VCaP (cell line): ENCODE measurements at regions not wholly inside any gene's neighbourhood (a gene's known extent, or its start where the extent isn't known, plus 50 kb on each side); places are given as distances from the start of the nearest gene placed in this dataset.

Experiments used
- H3K27ac ChIP-seq: fragments of 450-650 bp; 2 replicates; pipeline ENCODE4 v1.5.1; 2017
- TF ChIP-seq, protein P1 (sequence below): fragments of 450-650 bp; conservative IDR thresholded peaks from 2 replicates; pipeline ENCODE4 v1.5.1; 2017; ENCODE audit warnings: mild to moderate bottlenecking, moderate library complexity

DNA sequence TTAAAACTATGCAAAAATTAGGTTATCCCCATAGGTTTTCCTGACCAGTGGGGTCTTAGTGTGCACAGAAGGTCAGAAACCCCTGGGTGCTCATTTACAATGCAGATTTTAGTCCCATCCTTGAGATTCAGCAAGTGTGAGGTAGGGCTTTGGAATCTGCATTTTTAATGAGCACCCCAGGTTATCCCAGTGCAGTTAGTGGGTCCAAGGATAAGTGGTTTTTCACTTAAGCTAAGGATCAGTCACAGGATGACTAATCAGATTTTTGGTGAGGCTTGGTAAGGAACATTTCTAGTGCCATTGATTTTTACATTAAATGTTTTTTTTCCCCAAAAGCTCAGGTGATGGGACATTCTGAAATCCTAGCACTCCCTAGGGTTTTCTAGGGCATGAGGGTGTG is 50.7 kb upstream of the MGAT5 start:
- H3K27ac ChIP-seq = no peak overlapping the region
- TF ChIP-seq, protein P1, sequence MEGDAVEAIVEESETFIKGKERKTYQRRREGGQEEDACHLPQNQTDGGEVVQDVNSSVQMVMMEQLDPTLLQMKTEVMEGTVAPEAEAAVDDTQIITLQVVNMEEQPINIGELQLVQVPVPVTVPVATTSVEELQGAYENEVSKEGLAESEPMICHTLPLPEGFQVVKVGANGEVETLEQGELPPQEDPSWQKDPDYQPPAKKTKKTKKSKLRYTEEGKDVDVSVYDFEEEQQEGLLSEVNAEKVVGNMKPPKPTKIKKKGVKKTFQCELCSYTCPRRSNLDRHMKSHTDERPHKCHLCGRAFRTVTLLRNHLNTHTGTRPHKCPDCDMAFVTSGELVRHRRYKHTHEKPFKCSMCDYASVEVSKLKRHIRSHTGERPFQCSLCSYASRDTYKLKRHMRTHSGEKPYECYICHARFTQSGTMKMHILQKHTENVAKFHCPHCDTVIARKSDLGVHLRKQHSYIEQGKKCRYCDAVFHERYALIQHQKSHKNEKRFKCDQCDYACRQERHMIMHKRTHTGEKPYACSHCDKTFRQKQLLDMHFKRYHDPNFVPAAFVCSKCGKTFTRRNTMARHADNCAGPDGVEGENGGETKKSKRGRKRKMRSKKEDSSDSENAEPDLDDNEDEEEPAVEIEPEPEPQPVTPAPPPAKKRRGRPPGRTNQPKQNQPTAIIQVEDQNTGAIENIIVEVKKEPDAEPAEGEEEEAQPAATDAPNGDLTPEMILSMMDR = no peak
